Peyer's patch (tissue), 4 donors: ENCODE measurements at regions not wholly inside any gene's neighbourhood (a gene's known extent, or its start where the extent isn't known, plus 50 kb on each side); places are given as distances from the start of the nearest gene placed in this dataset.

Experiments used
- DNase-seq, 3 donors: peaks; one replicate each; pipeline ENCODE4 v3.0.0-alpha.2; 2017 to 2019
- H3K27ac ChIP-seq, 4 donors: fragments of 200-600 bp; sonication (generic); one replicate each; pipeline ENCODE4 v1.5.1; 2016 to 2019
- H3K27me3 ChIP-seq, 2 donors: fragments of 200-600 bp; sonication (generic); one replicate each; pipeline ENCODE4 v1.5.1; 2019
- H3K36me3 ChIP-seq, 3 donors: fragments of 200-600 bp; sonication (generic); one replicate each; pipeline ENCODE4 v1.5.1; 2016 to 2019
- H3K4me1 ChIP-seq, 4 donors: fragments of 200-600 bp; sonication (generic); one replicate each; pipeline ENCODE4 v1.5.1; 2016 to 2019
- H3K4me3 ChIP-seq, 4 donors: fragments of 200-600 bp; sonication (generic); 1 replicate in 3 of 4; 2 replicates in 1 of 4; pipeline ENCODE4 v1.5.1; 2016 to 2019; ENCODE audit warnings: mild to moderate bottlenecking in 1 of 4
- H3K9me3 ChIP-seq, 4 donors: fragments of 200-600 bp; sonication (generic); one replicate each; pipeline ENCODE4 v1.5.1; 2016 to 2019; ENCODE audit warnings: mild to moderate bottlenecking in 1 of 4
- CTCF ChIP-seq, 6 experiments: fragments of 450-650 bp in 4 of 6; fragments of 200-600 bp in 2 of 6; sonication (generic) in 1 of 6; IDR thresholded peaks; one replicate each; pipeline ENCODE4 v1.5.1; 2017 to 2019; ENCODE audit warnings: antibody characterized with exemption in 6 of 6, mild to moderate bottlenecking in 3 of 6, moderate library complexity in 1 of 6
- POLR2A ChIP-seq, 2 donors: fragments of 450-650 bp; IDR thresholded peaks; one replicate each; pipeline ENCODE4 v1.5.1; 2017; ENCODE audit warnings: antibody characterized with exemption in 2 of 2, mild to moderate bottlenecking in 2 of 2, moderate library complexity in 2 of 2

GRCh38 chr15:36234743-36235142 is 344.7 kb upstream of the CDIN1 start:
- H3K9me3 ChIP-seq = no peaks in the 10 kb centered on the region
- no peak overlapping the region for H3K4me3 ChIP-seq
- TF ChIP-seq CTCF (IDR thresholded peaks at IDR 0.05) = no peak
- TF ChIP-seq POLR2A (IDR thresholded peaks at IDR 0.05) = no peak
- no peak overlapping the region for H3K27ac ChIP-seq
- no peaks in the 10 kb centered on the region for H3K4me1 ChIP-seq
- DNase-seq = no peak
- no peaks in the 10 kb centered on the region for H3K27me3 ChIP-seq
- no peaks in the 10 kb centered on the region for H3K36me3 ChIP-seq

GRCh38 chr15:36235173-36235572 is 344.3 kb upstream of the CDIN1 start:
- Histone ChIP-seq H3K9me3 (no peaks in the 10 kb centered on the region), H3K27me3 (no peaks in the 10 kb centered on the region), H3K4me1 (no peaks in the 10 kb centered on the region), H3K36me3 (no peaks in the 10 kb centered on the region), H3K4me3 (no peak overlapping the region), H3K27ac (no peak overlapping the region)
- no peak for DNase-seq
- no peak for TF ChIP-seq POLR2A (IDR thresholded peaks at IDR 0.05)
- no peak for TF ChIP-seq CTCF (IDR thresholded peaks at IDR 0.05)

GRCh38 chr15:36239509-36239908 is 339.9 kb upstream of the CDIN1 start:
- Histone ChIP-seq H3K4me1 (no peaks in the 10 kb centered on the region), H3K27ac (no peak overlapping the region), H3K36me3 (no peaks in the 10 kb centered on the region), H3K27me3 (no peaks in the 10 kb centered on the region), H3K4me3 (no peak overlapping the region), H3K9me3 (no peaks in the 10 kb centered on the region)
- TF ChIP-seq POLR2A (IDR thresholded peaks at IDR 0.05) (no peak), CTCF (IDR thresholded peaks at IDR 0.05) (no peak)
- DNase-seq = no peak

- no peak overlapping the region for H3K4me3 ChIP-seq
- no peaks in the 10 kb centered on the region for H3K27me3 ChIP-seq
- TF ChIP-seq POLR2A (IDR thresholded peaks at IDR 0.05) (no peak), CTCF (IDR thresholded peaks at IDR 0.05) (no peak)
- no peaks in the 10 kb centered on the region for H3K4me1 ChIP-seq
- DNase-seq = no peak
- H3K36me3 ChIP-seq = no peaks in the 10 kb centered on the region
- no peak overlapping the region for H3K27ac ChIP-seq
- H3K9me3 ChIP-seq = no peaks in the 10 kb centered on the region
These were observed 328.0 kb upstream of the CDIN1 start for GRCh38 chr15:36251450-36251849.

GRCh38 chr15:36252146-36252711 is 327.2 kb upstream of the CDIN1 start:
- Histone ChIP-seq H3K9me3 (no peaks in the 10 kb centered on the region), H3K36me3 (no peaks in the 10 kb centered on the region), H3K27me3 (no peaks in the 10 kb centered on the region), H3K4me3 (no peak overlapping the region), H3K27ac (no peak overlapping the region), H3K4me1 (no peaks in the 10 kb centered on the region)
- no peak for DNase-seq
- TF ChIP-seq POLR2A (IDR thresholded peaks at IDR 0.05) (no peak), CTCF (IDR thresholded peaks at IDR 0.05) (no peak)

- H3K36me3 ChIP-seq = no peaks in the 10 kb centered on the region
- TF ChIP-seq CTCF (IDR thresholded peaks at IDR 0.05) (no peak), POLR2A (IDR thresholded peaks at IDR 0.05) (no peak)
- no peaks in the 10 kb centered on the region for H3K9me3 ChIP-seq
- no peak overlapping the region for H3K27ac ChIP-seq
- no peak for DNase-seq
- H3K27me3 ChIP-seq = no peaks in the 10 kb centered on the region
- no peak overlapping the region for H3K4me3 ChIP-seq
- no peaks in the 10 kb centered on the region for H3K4me1 ChIP-seq
These were observed 325.0 kb upstream of the CDIN1 start for GRCh38 chr15:36254426-36254825.
